ENCODE measurements at regions not wholly inside any gene's neighbourhood (a gene's known extent, or its start where the extent isn't known, plus 50 kb on each side); places are given as distances from the start of the nearest gene placed in this dataset.

DNA sequence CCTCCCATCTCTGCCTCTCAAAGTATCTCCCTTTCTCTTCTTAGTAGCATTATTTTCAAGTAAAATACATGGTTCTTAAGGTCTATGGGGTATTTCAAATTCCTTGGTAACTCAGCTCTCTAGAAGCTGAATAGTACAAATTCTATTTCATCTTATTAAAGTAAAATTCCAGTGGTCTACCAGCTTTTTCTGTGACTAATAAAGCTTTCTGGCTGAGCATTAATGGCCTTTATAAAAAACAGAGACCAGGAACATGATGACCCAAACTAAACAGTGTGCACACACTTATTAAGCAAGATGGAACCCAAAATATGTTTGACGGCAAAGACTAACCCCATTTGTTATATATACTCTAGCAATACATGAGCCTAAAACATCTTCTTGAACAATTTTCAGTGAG lies 142.6 kb downstream of the OR2K2 start:
- TF ChIP-seq, protein P1, sequence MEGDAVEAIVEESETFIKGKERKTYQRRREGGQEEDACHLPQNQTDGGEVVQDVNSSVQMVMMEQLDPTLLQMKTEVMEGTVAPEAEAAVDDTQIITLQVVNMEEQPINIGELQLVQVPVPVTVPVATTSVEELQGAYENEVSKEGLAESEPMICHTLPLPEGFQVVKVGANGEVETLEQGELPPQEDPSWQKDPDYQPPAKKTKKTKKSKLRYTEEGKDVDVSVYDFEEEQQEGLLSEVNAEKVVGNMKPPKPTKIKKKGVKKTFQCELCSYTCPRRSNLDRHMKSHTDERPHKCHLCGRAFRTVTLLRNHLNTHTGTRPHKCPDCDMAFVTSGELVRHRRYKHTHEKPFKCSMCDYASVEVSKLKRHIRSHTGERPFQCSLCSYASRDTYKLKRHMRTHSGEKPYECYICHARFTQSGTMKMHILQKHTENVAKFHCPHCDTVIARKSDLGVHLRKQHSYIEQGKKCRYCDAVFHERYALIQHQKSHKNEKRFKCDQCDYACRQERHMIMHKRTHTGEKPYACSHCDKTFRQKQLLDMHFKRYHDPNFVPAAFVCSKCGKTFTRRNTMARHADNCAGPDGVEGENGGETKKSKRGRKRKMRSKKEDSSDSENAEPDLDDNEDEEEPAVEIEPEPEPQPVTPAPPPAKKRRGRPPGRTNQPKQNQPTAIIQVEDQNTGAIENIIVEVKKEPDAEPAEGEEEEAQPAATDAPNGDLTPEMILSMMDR (IDR thresholded peaks at IDR 0.05; ENCODE audit: insufficient read depth, low read length): no peak
- TF ChIP-seq REST (IDR thresholded peaks at IDR 0.05; ENCODE audit: insufficient replicate concordance, low read depth) (no peak), SPI1 (IDR thresholded peaks at IDR 0.05; ENCODE audit: borderline replicate concordance, low read depth) (no peak), GABPA (IDR thresholded peaks at IDR 0.05; ENCODE audit: low read depth) (no peak)

All from HL-60 (cell line).